Activated naive CD8-positive, alpha-beta T cell treated with anti-CD3 and anti-CD28 coated beads, Interleukin-2, amount 50 U/mL, for 24 hours (primary cell): ENCODE measurements at regions not wholly inside any gene's neighbourhood (a gene's known extent, or its start where the extent isn't known, plus 50 kb on each side); places are given as distances from the start of the nearest gene placed in this dataset.

Source experiments
- ATAC-seq: fragments of 150-1000 bp; cut with Tn5 transposase; one replicate; pipeline ENCODE4 v1.10.0; 2021
- DNase-seq: peaks from one replicate; pipeline ENCODE4 v3.0.0; 2021
- H3K27ac Mint-ChIP-seq: one replicate; pipeline ENCODE4 v1.8.0; 2021; ENCODE audit warnings: mild to moderate bottlenecking, mixed read lengths
- H3K27me3 Mint-ChIP-seq: one replicate; pipeline ENCODE4 v1.8.0; 2021; ENCODE audit warnings: mixed read lengths
- H3K36me3 Mint-ChIP-seq: one replicate; pipeline ENCODE4 v1.8.0; 2021; ENCODE audit warnings: low read depth, mixed read lengths
- H3K4me1 Mint-ChIP-seq: one replicate; pipeline ENCODE4 v1.8.0; 2021; ENCODE audit warnings: mixed read lengths
- H3K4me3 Mint-ChIP-seq: one replicate; pipeline ENCODE4 v1.8.0; 2021; ENCODE audit warnings: mild to moderate bottlenecking, moderate library complexity, mixed read lengths
- H3K9me3 Mint-ChIP-seq: one replicate; pipeline ENCODE4 v1.8.0; 2021; ENCODE audit warnings: mixed read lengths

DNA sequence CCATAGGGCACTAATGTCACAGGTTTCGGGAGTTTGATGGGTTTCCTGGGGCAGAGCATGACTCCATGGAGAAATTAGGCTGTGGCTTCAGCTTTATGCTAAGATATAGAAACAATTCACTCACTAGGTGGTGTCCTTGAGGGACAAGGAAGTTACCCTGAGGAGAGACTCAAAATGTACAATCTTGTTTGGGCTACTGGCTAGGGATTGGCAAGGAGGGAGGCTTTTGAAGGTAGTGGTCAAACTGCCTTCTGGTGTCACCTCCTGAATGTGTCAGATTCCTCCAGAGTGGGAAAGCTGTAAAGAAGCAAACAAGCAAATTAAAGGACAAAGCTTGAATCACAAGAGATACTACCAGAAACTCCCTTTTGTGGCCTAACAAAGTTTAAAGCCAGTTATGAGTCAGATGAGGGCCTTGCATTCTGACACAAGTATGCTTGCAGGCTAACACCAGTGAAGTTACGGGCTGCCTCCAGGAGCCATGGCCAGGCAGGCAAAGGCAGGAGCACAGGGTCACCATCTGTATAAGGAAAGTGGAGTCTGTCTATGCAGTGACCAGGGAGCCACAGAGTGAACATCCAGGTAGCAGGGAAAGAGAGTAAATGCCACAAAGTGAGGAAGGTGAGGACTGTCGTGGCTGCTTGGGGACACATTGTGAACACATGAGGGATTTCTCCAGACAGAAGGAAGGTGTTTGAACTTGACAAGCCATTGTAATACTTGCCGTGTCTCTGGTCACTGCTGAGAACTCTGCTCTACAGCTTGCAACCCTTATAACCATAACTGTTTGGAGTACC lies 107.7 kb upstream of the DTNBP1 start:
- peak; percentile 84 for ATAC-seq
- no peaks in the 10 kb centered on the region for H3K9me3 Mint-ChIP-seq
- no peak overlapping the region for H3K4me3 Mint-ChIP-seq
- DNase-seq = peak; percentile 12
- H3K27ac Mint-ChIP-seq = peak overlapping the region; percentile 64
- peaks cover 3% of the 10 kb centered on the region for H3K27me3 Mint-ChIP-seq
- H3K36me3 Mint-ChIP-seq = no peaks in the 10 kb centered on the region
- peaks cover 33% of the 10 kb centered on the region for H3K4me1 Mint-ChIP-seq

DNA sequence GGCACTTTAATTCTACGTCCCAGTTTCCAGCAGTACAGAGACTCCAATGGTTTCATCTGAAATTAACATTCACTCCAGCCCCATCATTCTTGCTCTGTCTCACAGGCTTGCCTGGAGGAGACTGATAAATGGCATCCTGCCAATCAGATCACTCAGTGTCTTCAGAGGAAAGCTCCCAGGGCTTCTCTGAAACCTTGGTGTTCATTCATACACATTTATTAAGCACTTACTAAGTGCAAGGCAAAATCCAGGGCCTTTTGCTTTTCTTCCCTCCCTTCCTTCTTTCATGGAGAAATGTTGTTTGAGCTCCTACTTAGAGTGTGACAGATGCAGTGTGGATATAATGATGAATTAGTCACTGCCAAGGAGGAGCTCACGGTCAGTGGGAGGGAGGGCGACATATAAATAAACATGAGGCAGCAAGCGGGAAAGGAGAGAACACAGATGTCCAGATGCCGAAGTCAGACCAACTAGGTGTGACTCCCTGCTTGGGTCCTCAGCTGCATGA lies 106.7 kb upstream of the DTNBP1 start:
- Mint-ChIP-seq H3K9me3 (no peaks in the 10 kb centered on the region), H3K27me3 (peaks cover 3% of the 10 kb centered on the region), H3K36me3 (no peaks in the 10 kb centered on the region), H3K4me1 (peaks cover 29% of the 10 kb centered on the region), H3K4me3 (no peak overlapping the region), H3K27ac (no peak overlapping the region)
- DNase-seq = no peak
- ATAC-seq = no peak

DNA sequence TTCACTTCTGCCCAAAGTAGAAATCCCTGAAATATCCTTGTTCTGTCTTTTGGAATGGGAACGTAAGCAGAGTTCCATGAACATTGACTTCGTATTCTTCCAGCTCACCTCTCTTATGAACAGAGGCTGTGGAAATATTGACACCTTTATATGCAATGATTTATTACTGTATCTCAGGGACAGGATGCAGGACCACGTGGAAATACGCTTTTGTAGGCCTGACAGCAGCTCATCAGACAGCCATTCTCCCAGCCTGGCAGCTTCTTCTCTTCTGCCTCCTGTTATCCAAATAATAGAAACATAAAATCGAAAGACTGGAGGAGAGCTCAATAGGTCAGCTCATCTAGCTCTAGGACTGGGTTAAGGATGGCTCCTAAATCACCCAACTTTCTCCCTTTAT lies 106.2 kb upstream of the DTNBP1 start:
- Mint-ChIP-seq H3K9me3 (no peaks in the 10 kb centered on the region), H3K4me3 (no peak overlapping the region), H3K27ac (no peak overlapping the region), H3K27me3 (peaks cover 3% of the 10 kb centered on the region), H3K4me1 (peaks cover 31% of the 10 kb centered on the region), H3K36me3 (no peaks in the 10 kb centered on the region)
- ATAC-seq = no peak
- DNase-seq = no peak

DNA sequence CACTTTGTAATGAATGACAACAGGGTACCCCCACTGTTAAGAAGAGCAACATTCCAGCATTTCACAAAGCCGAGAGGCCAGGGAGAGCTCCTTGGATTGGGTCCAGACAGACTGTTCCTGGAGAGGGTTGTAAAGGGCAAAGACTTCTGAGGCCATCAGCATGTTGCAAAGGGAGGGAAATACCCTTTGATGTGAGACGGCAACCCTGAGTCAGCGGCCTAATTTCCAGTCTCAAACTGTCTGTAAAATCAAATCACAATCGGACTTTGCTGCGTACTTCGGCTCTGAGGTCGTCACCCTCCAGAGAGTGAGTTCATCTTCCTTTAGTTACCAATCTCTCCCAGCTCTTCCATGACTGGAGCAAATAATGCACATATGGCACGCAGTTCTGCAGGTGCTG lies 101.0 kb upstream of the DTNBP1 start:
- Mint-ChIP-seq H3K4me3 (no peak overlapping the region), H3K27me3 (no peaks in the 10 kb centered on the region), H3K4me1 (peaks cover 8% of the 10 kb centered on the region), H3K27ac (no peak overlapping the region), H3K36me3 (no peaks in the 10 kb centered on the region), H3K9me3 (no peaks in the 10 kb centered on the region)
- peak; percentile 11 for DNase-seq
- peak; percentile 49 for ATAC-seq

DNA sequence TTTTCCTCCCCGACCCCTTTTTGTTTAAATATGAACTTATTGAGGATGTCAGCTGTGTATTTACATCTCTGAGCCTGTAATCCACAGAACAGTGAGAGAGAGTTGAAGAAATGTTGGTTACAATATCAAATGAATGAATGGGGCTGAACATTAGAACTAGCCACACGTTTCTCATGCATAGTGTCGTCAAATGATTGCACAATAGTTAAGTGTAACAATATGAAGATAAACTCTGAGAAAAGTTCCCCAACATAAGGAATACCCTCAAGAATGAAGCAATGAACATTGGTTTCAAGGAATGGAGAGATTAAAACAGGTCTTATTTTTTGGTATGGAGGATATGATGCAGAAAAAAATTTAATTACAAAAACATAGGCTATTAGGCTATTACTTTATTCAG lies 100.5 kb upstream of the DTNBP1 start:
- Mint-ChIP-seq H3K27ac (no peak overlapping the region), H3K9me3 (no peaks in the 10 kb centered on the region), H3K36me3 (no peaks in the 10 kb centered on the region), H3K4me1 (peaks cover 8% of the 10 kb centered on the region), H3K4me3 (no peak overlapping the region), H3K27me3 (no peaks in the 10 kb centered on the region)
- DNase-seq = no peak
- no peak for ATAC-seq

DNA sequence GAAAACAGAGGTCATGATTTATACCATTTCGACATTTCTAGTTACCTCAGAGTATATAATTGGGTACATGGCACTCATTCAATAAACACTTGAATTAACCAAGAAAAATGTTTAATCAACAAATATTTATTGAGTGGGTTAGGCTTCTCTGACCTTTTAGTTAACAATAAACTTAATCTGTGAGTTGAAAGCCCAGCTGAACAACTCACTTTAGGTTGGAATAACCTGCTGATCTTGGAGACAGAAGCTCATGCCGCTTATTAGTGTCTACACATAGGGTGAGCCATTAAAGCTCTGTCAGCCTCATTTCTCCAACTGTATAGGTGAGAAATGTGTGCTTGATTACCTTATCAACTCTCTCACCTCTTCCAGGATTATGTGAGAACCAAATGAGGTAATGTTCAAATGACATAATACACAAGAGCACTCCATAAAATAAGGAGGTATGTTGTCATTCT lies 98.2 kb upstream of the DTNBP1 start:
- Mint-ChIP-seq H3K9me3 (no peaks in the 10 kb centered on the region), H3K4me3 (no peak overlapping the region), H3K27ac (no peak overlapping the region), H3K36me3 (no peaks in the 10 kb centered on the region), H3K27me3 (no peaks in the 10 kb centered on the region), H3K4me1 (peaks cover 8% of the 10 kb centered on the region)
- ATAC-seq (no peak), DNase-seq (no peak)

DNA sequence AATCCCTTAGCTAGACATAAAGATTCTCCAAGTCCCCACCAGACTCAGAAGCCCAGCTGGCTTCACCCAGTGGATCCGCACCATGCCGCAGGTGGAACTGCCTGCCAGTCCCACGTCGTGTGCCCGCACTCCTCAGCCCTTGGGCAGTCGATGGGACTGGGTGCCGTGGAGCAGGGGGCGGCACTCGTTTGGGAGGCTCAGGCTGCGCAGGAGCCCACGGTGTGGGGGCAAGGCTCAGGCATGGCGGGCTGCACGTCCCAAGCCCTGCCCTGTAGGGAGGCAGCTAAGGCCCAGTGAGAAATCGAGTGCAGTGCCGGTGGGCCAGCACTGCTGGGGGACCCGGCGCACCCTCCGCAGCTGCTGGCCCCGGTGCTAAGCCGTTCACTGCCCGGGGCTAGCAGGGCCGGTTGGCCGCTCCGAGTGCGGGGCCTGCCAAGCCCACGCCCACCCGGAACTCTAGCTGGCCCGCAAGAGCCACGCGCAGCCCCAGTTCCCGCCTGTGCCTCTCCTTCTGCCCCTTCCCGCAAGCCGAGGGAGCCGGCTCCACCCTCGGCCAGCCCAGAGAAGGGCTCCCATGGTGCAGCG lies 95.9 kb upstream of the DTNBP1 start:
- peaks cover 4% of the 10 kb centered on the region for H3K4me1 Mint-ChIP-seq
- no peak overlapping the region for H3K27ac Mint-ChIP-seq
- H3K9me3 Mint-ChIP-seq = no peaks in the 10 kb centered on the region
- H3K27me3 Mint-ChIP-seq = no peaks in the 10 kb centered on the region
- DNase-seq = no peak
- no peak overlapping the region for H3K4me3 Mint-ChIP-seq
- no peak for ATAC-seq
- no peaks in the 10 kb centered on the region for H3K36me3 Mint-ChIP-seq

DNA sequence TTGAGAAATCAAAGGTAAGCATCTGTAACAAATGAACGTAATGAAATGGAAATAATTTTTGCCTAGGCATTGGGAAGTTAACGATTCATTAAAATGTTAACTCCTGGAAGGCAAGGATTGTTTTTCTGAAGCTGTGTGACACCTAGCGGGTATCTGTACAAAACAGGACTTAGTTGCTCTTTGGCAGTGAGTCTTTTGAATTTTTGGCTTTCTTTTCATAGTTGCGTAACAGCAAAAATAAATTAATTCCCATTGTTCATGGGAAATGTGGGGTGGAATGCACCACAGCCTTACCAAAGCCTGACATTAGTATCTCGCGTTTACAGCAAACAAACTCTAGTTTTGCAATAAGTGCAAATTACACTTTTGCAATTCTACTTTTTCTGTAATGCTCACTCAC lies 92.7 kb upstream of the DTNBP1 start:
- no peak for DNase-seq
- no peaks in the 10 kb centered on the region for H3K36me3 Mint-ChIP-seq
- H3K4me1 Mint-ChIP-seq = no peaks in the 10 kb centered on the region
- H3K9me3 Mint-ChIP-seq = no peaks in the 10 kb centered on the region
- no peak overlapping the region for H3K4me3 Mint-ChIP-seq
- H3K27me3 Mint-ChIP-seq = peaks cover 2% of the 10 kb centered on the region
- no peak overlapping the region for H3K27ac Mint-ChIP-seq
- ATAC-seq = no peak

DNA sequence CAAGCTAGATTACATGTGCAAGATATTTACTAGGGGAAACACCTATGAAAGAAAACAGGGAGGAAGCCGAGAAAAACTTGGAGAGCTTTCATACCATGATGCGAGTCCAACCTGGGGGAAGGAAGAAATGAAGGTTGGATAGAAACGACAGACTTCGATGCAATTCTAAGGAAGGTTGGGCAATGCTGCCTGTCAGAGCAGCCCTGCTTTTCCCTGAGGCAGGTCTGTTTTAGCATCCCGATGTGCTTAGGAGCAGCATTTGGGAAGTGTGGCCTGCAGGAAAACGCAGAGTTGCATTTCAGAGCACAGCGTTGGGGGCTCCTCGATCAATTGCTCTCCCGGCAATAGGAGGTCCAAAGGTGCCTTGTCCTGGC lies 91.9 kb upstream of the DTNBP1 start:
- H3K36me3 Mint-ChIP-seq = no peaks in the 10 kb centered on the region
- H3K4me1 Mint-ChIP-seq = no peaks in the 10 kb centered on the region
- no peak overlapping the region for H3K4me3 Mint-ChIP-seq
- DNase-seq = no peak
- H3K9me3 Mint-ChIP-seq = no peaks in the 10 kb centered on the region
- H3K27ac Mint-ChIP-seq = no peak overlapping the region
- ATAC-seq = no peak
- H3K27me3 Mint-ChIP-seq = peaks cover 2% of the 10 kb centered on the region

DNA sequence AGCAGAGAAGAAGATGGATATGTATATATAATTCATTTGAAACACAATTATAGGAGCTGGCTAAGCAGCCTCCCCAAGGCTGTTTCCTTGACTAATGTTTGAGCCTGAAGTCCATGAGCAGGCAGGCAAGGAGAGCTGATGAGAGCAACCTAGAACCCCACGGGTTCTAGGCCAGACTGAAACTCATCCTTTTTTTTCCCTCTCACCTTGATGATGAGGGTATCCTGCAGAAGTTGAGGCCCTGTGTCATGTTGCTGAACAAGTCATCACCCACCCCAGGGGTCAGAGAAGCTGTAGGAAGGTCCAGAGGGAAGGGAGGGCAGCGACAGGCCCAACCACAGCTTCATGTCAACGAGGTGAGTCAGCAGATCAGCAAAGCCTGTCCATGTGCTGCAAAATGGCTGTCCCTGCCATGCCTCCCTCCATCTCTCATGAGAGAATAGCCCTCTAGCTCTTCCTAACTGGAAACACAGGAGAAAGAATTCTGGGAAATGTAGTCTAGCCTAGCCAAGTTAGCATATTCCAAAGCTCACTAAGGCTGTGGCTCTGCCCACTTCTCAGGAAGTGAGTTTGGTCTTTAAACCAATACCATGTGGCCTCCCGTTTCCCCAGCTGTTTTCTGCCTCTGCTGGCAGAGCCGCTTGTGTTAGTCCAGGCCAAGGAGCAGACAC lies 91.3 kb upstream of the DTNBP1 start:
- DNase-seq (no peak), ATAC-seq (no peak)
- Mint-ChIP-seq H3K27me3 (peaks cover 2% of the 10 kb centered on the region), H3K27ac (no peak overlapping the region), H3K9me3 (no peaks in the 10 kb centered on the region), H3K4me1 (no peaks in the 10 kb centered on the region), H3K4me3 (no peak overlapping the region), H3K36me3 (no peaks in the 10 kb centered on the region)

DNA sequence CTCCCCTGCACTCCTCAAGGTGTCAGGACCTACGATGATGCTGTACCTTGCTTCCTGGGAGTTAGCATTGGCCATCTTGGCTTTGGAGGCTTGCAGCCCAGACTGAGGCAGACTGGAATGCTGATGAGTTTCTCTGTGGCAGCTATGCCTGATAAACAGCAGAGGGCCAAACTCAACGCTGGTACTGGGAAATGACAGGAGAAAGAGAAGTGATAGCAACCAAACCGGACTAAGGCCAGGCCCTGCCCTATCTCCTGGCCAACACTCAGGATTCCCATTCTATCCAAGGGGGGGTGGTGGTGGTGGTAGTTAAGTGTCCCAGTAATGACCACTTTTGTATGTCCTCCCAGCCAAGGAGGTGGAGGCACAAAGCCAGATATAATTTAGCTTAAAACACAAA lies 90.0 kb upstream of the DTNBP1 start:
- DNase-seq = no peak
- no peak overlapping the region for H3K4me3 Mint-ChIP-seq
- H3K27me3 Mint-ChIP-seq = peaks cover 2% of the 10 kb centered on the region
- H3K27ac Mint-ChIP-seq = no peak overlapping the region
- no peaks in the 10 kb centered on the region for H3K4me1 Mint-ChIP-seq
- ATAC-seq = no peak
- H3K36me3 Mint-ChIP-seq = no peaks in the 10 kb centered on the region
- H3K9me3 Mint-ChIP-seq = no peaks in the 10 kb centered on the region

DNA sequence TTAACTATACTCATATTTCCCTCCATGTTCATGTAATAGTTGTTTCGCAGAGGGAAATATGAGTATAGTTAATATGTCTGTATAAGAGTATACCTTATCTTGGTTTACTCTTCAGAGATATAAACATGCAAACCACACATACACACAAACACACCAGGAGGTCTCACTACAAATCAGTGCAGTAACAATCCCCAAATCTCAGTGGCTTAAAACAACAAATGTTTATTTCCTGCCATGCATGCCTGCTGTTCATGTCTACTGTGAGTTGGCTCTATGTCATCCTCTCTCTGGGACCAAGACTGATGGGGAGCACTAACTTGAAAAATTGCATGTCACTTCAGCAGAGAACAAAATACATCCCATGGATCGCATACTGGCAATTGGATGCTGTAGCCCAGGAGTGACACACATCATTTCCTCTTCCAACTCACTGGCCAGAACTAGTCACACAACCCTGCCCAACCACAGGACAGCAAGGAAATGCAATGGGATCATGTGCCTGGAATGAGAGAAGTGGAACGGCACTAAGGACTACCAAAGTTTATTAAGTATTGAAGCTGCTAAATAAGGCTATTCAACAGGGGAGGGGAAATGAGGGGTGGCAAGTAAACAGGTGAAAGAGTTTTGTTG lies 89.0 kb upstream of the DTNBP1 start:
- no peaks in the 10 kb centered on the region for H3K36me3 Mint-ChIP-seq
- H3K4me3 Mint-ChIP-seq = no peak overlapping the region
- no peak for ATAC-seq
- H3K9me3 Mint-ChIP-seq = no peaks in the 10 kb centered on the region
- DNase-seq = no peak
- H3K4me1 Mint-ChIP-seq = no peaks in the 10 kb centered on the region
- H3K27ac Mint-ChIP-seq = no peak overlapping the region
- H3K27me3 Mint-ChIP-seq = peaks cover 2% of the 10 kb centered on the region

DNA sequence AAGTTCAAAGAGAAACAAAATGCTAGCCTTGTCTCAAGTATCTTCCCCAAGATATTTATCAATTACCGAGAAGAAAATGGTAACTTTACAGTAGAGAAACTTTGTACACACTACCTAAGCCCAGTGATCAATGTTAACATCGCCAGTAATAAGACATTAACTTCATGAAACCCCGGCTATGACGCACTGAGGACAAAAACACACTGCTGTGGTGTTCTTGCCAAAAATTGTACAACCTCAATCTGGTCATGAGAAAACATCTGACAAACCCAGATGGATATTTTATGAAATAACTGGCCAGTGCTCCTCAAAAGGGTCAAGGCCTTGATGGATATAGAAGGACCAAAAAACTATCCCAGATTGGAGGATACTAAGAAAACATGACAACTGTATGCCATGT lies 85.5 kb upstream of the DTNBP1 start:
- Mint-ChIP-seq H3K36me3 (no peaks in the 10 kb centered on the region), H3K27me3 (peaks cover 3% of the 10 kb centered on the region), H3K9me3 (no peaks in the 10 kb centered on the region), H3K4me1 (peaks cover 5% of the 10 kb centered on the region), H3K4me3 (no peak overlapping the region), H3K27ac (no peak overlapping the region)
- ATAC-seq (no peak), DNase-seq (no peak)

DNA sequence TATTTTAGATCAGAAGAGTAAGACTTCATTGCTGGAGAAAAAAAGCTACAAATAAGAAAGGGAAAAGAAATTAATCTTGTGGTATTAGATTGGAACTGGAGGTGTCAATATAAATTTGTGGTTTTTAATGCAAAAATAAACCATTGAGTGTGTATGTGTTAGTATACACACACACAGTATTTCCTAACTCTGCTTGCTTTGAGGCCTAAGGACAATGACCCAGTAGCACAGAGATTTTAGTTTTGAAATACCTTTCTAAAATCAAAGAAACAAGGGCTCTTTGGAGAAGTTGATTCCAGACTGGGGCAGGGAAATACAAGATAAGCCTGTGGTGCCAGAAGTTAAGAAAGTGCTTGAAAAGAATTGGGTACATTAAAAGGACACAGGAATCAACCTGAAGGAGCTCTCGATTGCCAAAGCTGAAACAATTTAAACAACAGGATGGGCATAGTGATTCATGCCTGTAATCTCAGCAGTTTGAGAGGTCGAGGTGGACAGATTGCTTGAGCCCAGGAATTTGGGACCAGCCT lies 84.6 kb upstream of the DTNBP1 start:
- Mint-ChIP-seq H3K4me3 (no peak overlapping the region), H3K4me1 (peaks cover 5% of the 10 kb centered on the region), H3K27me3 (peaks cover 8% of the 10 kb centered on the region), H3K9me3 (no peaks in the 10 kb centered on the region), H3K36me3 (no peaks in the 10 kb centered on the region), H3K27ac (no peak overlapping the region)
- DNase-seq = no peak
- ATAC-seq = no peak
